H1 (cell line): ENCODE measurements at regions not wholly inside any gene's neighbourhood (a gene's known extent, or its start where the extent isn't known, plus 50 kb on each side); places are given as distances from the start of the nearest gene placed in this dataset.

ENCODE experiments used
- CTCF ChIA-PET: fragments of 300-600 bp; sonication (Branson Sonifier 250); formaldehyde crosslinking; loops from one replicate; lab custom pipeline; 2021; ENCODE audit not compliant: partially characterized antibody; lab: Charles Lee
- POLR2A ChIA-PET: fragments of 300-600 bp; sonication (Branson Sonifier 250); formaldehyde crosslinking; loops from one replicate; lab custom pipeline; 2021; ENCODE audit warnings: inconsistent platforms; ENCODE audit not compliant: partially characterized antibody; lab: Charles Lee
- DNase-seq, 2 experiments: peaks; one replicate each; pipeline versions ENCODE4 v3.0.0 to v3.0.0-alpha.2; 2010 to 2022; ENCODE audit warnings: low spot score in 2 of 2, low read depth in 1 of 2, mixed read lengths in 1 of 2
- FAIRE-seq: peaks from 2 replicates; lab custom pipeline; 2011; peaks lifted over from hg19 to GRCh38; lab: Jason Lieb, UNC
- H2AFZ ChIP-seq: 2 replicates; pipeline ENCODE4 v1.8.1; 2012; ENCODE audit warnings: low read length, inconsistent platforms
- H2AK5ac ChIP-seq: 2 replicates; pipeline ENCODE4 v1.6.1; 2013; ENCODE audit warnings: low read depth, low read length
- H2BK120ac ChIP-seq: replicated peaks from 2 replicates; pipeline ENCODE3; 2013; ENCODE audit warnings: low read depth, low read length, inconsistent platforms
- H2BK12ac ChIP-seq: 2 replicates; pipeline ENCODE4 v1.6.1; 2013; ENCODE audit warnings: low read depth, low read length
- H2BK15ac ChIP-seq: 2 replicates; pipeline ENCODE4 v1.6.1; 2013; ENCODE audit warnings: low read length
- H2BK20ac ChIP-seq: 2 replicates; pipeline ENCODE4 v1.6.1; 2013; ENCODE audit warnings: low read length
- H2BK5ac ChIP-seq: 2 replicates; pipeline ENCODE4 v1.6.1; 2013; ENCODE audit warnings: low read depth, low read length
- H3K14ac ChIP-seq: 2 replicates; pipeline ENCODE4 v1.6.1; 2013; ENCODE audit warnings: inconsistent platforms; ENCODE audit not compliant: insufficient read length
- H3K18ac ChIP-seq: 2 replicates; pipeline ENCODE4 v1.6.1; 2013; ENCODE audit warnings: low read length; ENCODE audit errors: extremely low read depth
- H3K23ac ChIP-seq: 2 replicates; pipeline ENCODE4 v1.6.1; 2013; ENCODE audit warnings: inconsistent platforms; ENCODE audit not compliant: insufficient read length
- H3K23me2 ChIP-seq: 2 replicates; pipeline ENCODE4 v1.6.1; 2013; ENCODE audit warnings: low read depth, low read length
- H3K27ac ChIP-seq: 2 replicates; pipeline ENCODE4 v1.6.1; 2011; ENCODE audit warnings: low read depth, low read length, inconsistent platforms
- H3K27me3 ChIP-seq, 4 experiments: replicated peaks in 1 of 4; 1 replicate in 1 of 4; 2 replicates in 3 of 4; pipeline versions ENCODE4 v1.6.1 to v1.8.1; 2011 to 2013; ENCODE audit warnings: low read length in 3 of 4, mild to moderate bottlenecking in 3 of 4, inconsistent platforms in 2 of 4, mixed read lengths in 2 of 4, moderate library complexity in 1 of 4; ENCODE audit not compliant: control insufficient read depth in 3 of 4, insufficient read depth in 3 of 4; ENCODE audit errors: extremely low read depth in 1 of 4
- H3K36me3 ChIP-seq, 4 experiments: 2 replicates each; pipeline versions ENCODE4 v1.6.1 to v1.8.1; 2011 to 2013; ENCODE audit warnings: mild to moderate bottlenecking in 4 of 4, low read length in 3 of 4, moderate library complexity in 2 of 4, control low read depth in 1 of 4, inconsistent platforms in 1 of 4; ENCODE audit not compliant: insufficient read depth in 4 of 4, control insufficient read depth in 2 of 4
- H3K4ac ChIP-seq: replicated peaks from 2 replicates; pipeline ENCODE3; 2013; ENCODE audit warnings: low read length, low read depth, mixed read lengths, inconsistent platforms; ENCODE audit not compliant: insufficient read length
- H3K4me1 ChIP-seq, 4 experiments: replicated peaks in 1 of 4; 1 replicate in 1 of 4; 2 replicates in 3 of 4; pipeline versions ENCODE4 v1.6.1 to v1.8.1; 2011 to 2013; ENCODE audit warnings: low read length in 3 of 4, inconsistent platforms in 2 of 4, mixed read lengths in 1 of 4; ENCODE audit not compliant: insufficient read depth in 4 of 4, control insufficient read depth in 3 of 4
- H3K4me2 ChIP-seq, 2 experiments: 2 replicates each; pipeline versions ENCODE4 v1.6.1 to v1.8.1; 2011 to 2013; ENCODE audit warnings: low read depth in 2 of 2, low read length in 2 of 2, control low read depth in 1 of 2, inconsistent platforms in 1 of 2, mild to moderate bottlenecking in 1 of 2; ENCODE audit not compliant: insufficient read depth in 1 of 2
- H3K4me3 ChIP-seq, 4 experiments: fragments of 200-600, 300-600 bp in 1 of 4; sonication (generic), shearing (Covaris generic), sonication (Bioruptor Twin) in 1 of 4; 2 replicates each; pipeline versions ENCODE4 v1.5.1 to v1.8.1; 2011 to 2016; ENCODE audit warnings: low read length in 4 of 4, low read depth in 3 of 4, control low read depth in 2 of 4, inconsistent platforms in 2 of 4, mild to moderate bottlenecking in 2 of 4, mixed read lengths in 1 of 4, moderate library complexity in 1 of 4; ENCODE audit not compliant: insufficient read depth in 2 of 4; ENCODE audit errors: extremely low read depth in 1 of 4
- H3K56ac ChIP-seq: replicated peaks from 2 replicates; pipeline ENCODE3; 2013; ENCODE audit warnings: low read depth, mild to moderate bottlenecking, mixed read lengths, low read length, inconsistent platforms; ENCODE audit not compliant: insufficient read length
- H3K79me1 ChIP-seq: 2 replicates; pipeline ENCODE4 v1.6.1; 2013; ENCODE audit warnings: low read depth, low read length, control low read depth
- H3K79me2 ChIP-seq, 2 experiments: 2 replicates each; pipeline versions ENCODE4 v1.6.1 to v1.8.1; 2012 to 2013; ENCODE audit warnings: low read length in 2 of 2, mild to moderate bottlenecking in 2 of 2, inconsistent platforms in 1 of 2; ENCODE audit not compliant: insufficient read depth in 2 of 2, control insufficient read depth in 1 of 2
- H3K9ac ChIP-seq, 4 experiments: replicated peaks in 1 of 4; 1 replicate in 1 of 4; 2 replicates in 3 of 4; pipeline versions ENCODE4 v1.6.1 to v1.8.1; 2011 to 2013; ENCODE audit warnings: low read depth in 3 of 4, low read length in 3 of 4, control low read depth in 2 of 4, mild to moderate bottlenecking in 2 of 4, moderate library complexity in 2 of 4, inconsistent platforms in 1 of 4; ENCODE audit errors: extremely low read depth in 1 of 4
- H3K9me3 ChIP-seq, 2 experiments: 2 replicates each; pipeline versions ENCODE4 v1.6.1 to v1.8.1; 2012 to 2013; ENCODE audit warnings: mild to moderate bottlenecking in 2 of 2, moderate library complexity in 2 of 2, control low read depth in 1 of 2, inconsistent platforms in 1 of 2, low read depth in 1 of 2, low read length in 1 of 2, mixed read lengths in 1 of 2; ENCODE audit not compliant: insufficient read depth in 2 of 2
- H4K20me1 ChIP-seq, 2 experiments: replicated peaks in 1 of 2; 2 replicates each; pipeline versions ENCODE3 to v1.8.1; 2011 to 2013; ENCODE audit warnings: inconsistent platforms in 2 of 2, low read length in 2 of 2, mild to moderate bottlenecking in 1 of 2; ENCODE audit not compliant: insufficient read depth in 2 of 2, control insufficient read depth in 1 of 2
- H4K5ac ChIP-seq: 2 replicates; pipeline ENCODE4 v1.6.1; 2013; ENCODE audit warnings: low read length, low read depth, mixed read lengths, inconsistent platforms; ENCODE audit not compliant: insufficient read length
- H4K8ac ChIP-seq: 2 replicates; pipeline ENCODE4 v1.8.0; 2013; ENCODE audit warnings: mild to moderate bottlenecking, moderate library complexity, low read length, inconsistent platforms; ENCODE audit not compliant: insufficient read depth; ENCODE audit errors: extremely low read depth
- H4K91ac ChIP-seq: replicated peaks from 2 replicates; pipeline ENCODE3; 2013; ENCODE audit warnings: low read length, mixed read lengths, inconsistent platforms; ENCODE audit not compliant: insufficient read length
- HDAC2 ChIP-seq, 2 experiments: fragments of 300-600 bp in 1 of 2; sonication (generic) in 1 of 2; IDR thresholded peaks; 2 replicates each; pipeline ENCODE4 v1.6.1; 2011 to 2012; ENCODE audit warnings: low read depth in 2 of 2, low read length in 2 of 2, mild to moderate bottlenecking in 2 of 2, moderate library complexity in 2 of 2, borderline replicate concordance in 1 of 2, inconsistent platforms in 1 of 2
- RFX5 ChIP-seq: IDR thresholded peaks from 2 replicates; pipeline ENCODE4 v1.6.1; 2011; ENCODE audit warnings: low read depth, low read length, improper control_type of control experiment, borderline replicate concordance
- WGBS, 2 experiments: shearing (Covaris generic) in 1 of 2; methylation state at CpG; one replicate each; pipeline versions ENCODE4 v1.1.6 to v1.1.7; 2013 to 2015; ENCODE audit warnings: low lambda C conversion rate in 2 of 2, mixed read lengths in 2 of 2, inconsistent platforms in 1 of 2, low coverage in 1 of 2, missing lambda C conversion rate in 1 of 2; ENCODE audit not compliant: insufficient replicate concordance in 2 of 2, insufficient coverage in 1 of 2, insufficient read length in 1 of 2; ENCODE audit errors: extremely low coverage in 1 of 2, missing lambda C conversion rate in 1 of 2; 5-methylcytosine and 5-hydroxymethylcytosine counted together

- H3K9me3 ChIP-seq = no peaks in the 10 kb centered on the region
- H3K79me1 ChIP-seq = no peaks in the 10 kb centered on the region
- no peak overlapping the region for H3K9ac ChIP-seq
- peak overlapping the region; percentile 4; the same call in 1 of the 2 replicates for H4K8ac ChIP-seq
- no peak overlapping the region for H3K23ac ChIP-seq
- H4K5ac ChIP-seq = no peak overlapping the region
- 83% methylated on average over 2 of the region's 2 CpGs; no CpG with 5 or more reads in 1 of the 2 experiments for WGBS, 2 experiments
- no peak for FAIRE-seq
- H3K4me3 ChIP-seq = no peak overlapping the region
- POLR2A ChIA-PET = no interaction called here
- peak overlapping the region; percentile 75; the same call in 1 of the 2 replicates for H2BK12ac ChIP-seq
- no peak overlapping the region for H2AK5ac ChIP-seq
- CTCF ChIA-PET = interaction anchor here (0.8 to 1.3 kb wide), 2 partner anchors 9 to 10 kb away, joined by 3 to 4 read pairs; no protein-coding TSS in a partner anchor
- H3K36me3 ChIP-seq = no peaks in the 10 kb centered on the region; a peak in 1 of 8 replicates
- H2BK20ac ChIP-seq = peak overlapping the region; percentile 65; the same call in 1 of the 2 replicates
- no peak overlapping the region for H2AFZ ChIP-seq
- H3K79me2 ChIP-seq = no peaks in the 10 kb centered on the region
- H3K27ac ChIP-seq = no peak overlapping the region
- no peak for TF ChIP-seq RFX5
- TF ChIP-seq HDAC2 (IDR thresholded peaks at IDR 0.05; ENCODE audit: borderline replicate concordance in 1 of 2, low read depth in 2 of 2, low read length in 2 of 2) = no peak
- peak overlapping the region; percentile 53; the same call in 1 of the 2 replicates for H2BK15ac ChIP-seq
- H3K4me2 ChIP-seq = no peak overlapping the region
- no peak overlapping the region for H2BK120ac ChIP-seq
- no peak overlapping the region for H2BK5ac ChIP-seq
- H3K27me3 ChIP-seq = no peaks in the 10 kb centered on the region; a peak in 1 of 7 replicates
- no peak overlapping the region for H4K91ac ChIP-seq
- no peak for DNase-seq
- no peak overlapping the region for H3K4ac ChIP-seq
- no peak overlapping the region for H3K56ac ChIP-seq
- H3K4me1 ChIP-seq = peaks cover 5 to 10% (median 6%) of the 10 kb centered on the region in 4 experiments; a peak in 6 of 7 replicates
- H3K14ac ChIP-seq = no peak overlapping the region
- no peak overlapping the region for H3K18ac ChIP-seq
- H4K20me1 ChIP-seq = peaks cover 0 to 2% of the 10 kb centered on the region in 2 experiments
- H3K23me2 ChIP-seq = no peaks in the 10 kb centered on the region; the same call in 1 of the 2 replicates
Observed at GRCh38 chr10:78920011-78920410, 148.8 kb upstream of the ZMIZ1 start.
